HEK293 (cell line): ENCODE measurements at regions not wholly inside any gene's neighbourhood (a gene's known extent, or its start where the extent isn't known, plus 50 kb on each side); places are given as distances from the start of the nearest gene placed in this dataset.

Source experiments
- CTCF ChIA-PET: fragments of 350-600 bp; formaldehyde crosslinking; extraction: SDS; loops from one replicate; lab custom pipeline; 2021; ENCODE audit warnings: antibody characterized with exemption; lab: Yijun Ruan, JAX
- POLR2A ChIA-PET: fragments of 300-600 bp; formaldehyde crosslinking; extraction: SDS; loops from one replicate; lab custom pipeline; 2020; ENCODE audit warnings: antibody characterized with exemption, inconsistent platforms; lab: Yijun Ruan, JAX
- H3K27ac ChIP-seq: fragments of 200-500 bp; sonication (Bioruptor generic); 2 replicates; pipeline ENCODE4 v1.5.1; 2014; ENCODE audit warnings: low read depth, low read length, control low read depth, inconsistent platforms; ENCODE audit errors: extremely low read depth
- H3K36me3 ChIP-seq, 2 experiments: fragments of 200-500 bp in 1 of 2; sonication (Bioruptor generic) in 1 of 2; 1 replicate in 1 of 2; 2 replicates in 1 of 2; pipeline ENCODE4 v1.5.1; 2014 to 2017; ENCODE audit warnings: inconsistent platforms in 2 of 2, low read length in 2 of 2; ENCODE audit not compliant: control insufficient read depth in 2 of 2, insufficient read depth in 1 of 2
- H3K4me1 ChIP-seq: fragments of 200-500 bp; sonication (Bioruptor generic); 2 replicates; pipeline ENCODE4 v1.5.1; 2014; ENCODE audit warnings: mild to moderate bottlenecking, low read length, inconsistent platforms; ENCODE audit not compliant: control insufficient read depth, insufficient read depth
- H3K4me3 ChIP-seq: 2 replicates; pipeline ENCODE4 v1.5.1; 2011; ENCODE audit warnings: low read depth, mild to moderate bottlenecking, control low read depth, low read length, moderate library complexity
- H3K9me3 ChIP-seq: fragments of 200-500 bp; sonication (Bioruptor generic); 2 replicates; pipeline ENCODE4 v1.5.1; 2014; ENCODE audit warnings: low read depth, low read length, inconsistent platforms; ENCODE audit not compliant: control insufficient read depth, insufficient read depth
- SALL2 ChIP-seq: fragments of 450-650 bp; formaldehyde crosslinking; IDR thresholded peaks from 2 replicates; pipeline ENCODE4 v1.5.0; 2017; ENCODE audit warnings: missing biosample characterization, mild to moderate bottlenecking, missing genetic modification characterization, borderline replicate concordance
- TRIM28 ChIP-seq: IDR thresholded peaks from 2 replicates; pipeline ENCODE4 v1.6.1; 2011; ENCODE audit warnings: low read length, control low read depth, borderline replicate concordance
- WT1 ChIP-seq: fragments of 450-650 bp; formaldehyde crosslinking; IDR thresholded peaks from 2 replicates; pipeline ENCODE4 v1.5.1; 2016; ENCODE audit warnings: missing biosample characterization, missing genetic modification characterization
- ZBTB26 ChIP-seq: fragments of 450-650 bp; formaldehyde crosslinking; optimal IDR thresholded peaks from 2 replicates; pipeline ENCODE3; 2016; ENCODE audit warnings: missing biosample characterization, mild to moderate bottlenecking, missing genetic modification characterization
- ZBTB44 ChIP-seq: fragments of 450-650 bp; IDR thresholded peaks from 2 replicates; pipeline ENCODE4 v1.5.1; 2018; ENCODE audit warnings: missing biosample characterization, mild to moderate bottlenecking, missing genetic modification characterization
- ZEB2 ChIP-seq: fragments of 450-650 bp; formaldehyde crosslinking; IDR thresholded peaks from 2 replicates; pipeline ENCODE4 v1.5.1; 2016; ENCODE audit warnings: missing biosample characterization, missing genetic modification characterization
- ZFP41 ChIP-seq: fragments of 450-650 bp; formaldehyde crosslinking; IDR thresholded peaks from 2 replicates; pipeline ENCODE4 v1.5.1; 2016; ENCODE audit warnings: missing biosample characterization, missing genetic modification characterization, borderline replicate concordance
- ZNF121 ChIP-seq: fragments of 450-650 bp; formaldehyde crosslinking; IDR thresholded peaks from 2 replicates; pipeline ENCODE4 v1.5.1; 2016; ENCODE audit warnings: missing biosample characterization, missing genetic modification characterization
- ZNF140 ChIP-seq: fragments of 450-650 bp; formaldehyde crosslinking; IDR thresholded peaks from 2 replicates; pipeline ENCODE4 v1.5.1; 2016; ENCODE audit warnings: missing biosample characterization, missing genetic modification characterization
- ZNF184 ChIP-seq: fragments of 450-650 bp; IDR thresholded peaks from 2 replicates; pipeline ENCODE4 v1.5.1; 2018; ENCODE audit warnings: missing biosample characterization, mild to moderate bottlenecking, missing genetic modification characterization
- ZNF302 ChIP-seq: fragments of 450-650 bp; formaldehyde crosslinking; IDR thresholded peaks from 2 replicates; pipeline ENCODE4 v1.5.1; 2016; ENCODE audit warnings: missing biosample characterization, missing genetic modification characterization, low read depth
- ZNF324 ChIP-seq: fragments of 450-650 bp; formaldehyde crosslinking; IDR thresholded peaks from 2 replicates; pipeline ENCODE4 v1.5.1; 2016; ENCODE audit warnings: missing biosample characterization, missing genetic modification characterization
- ZNF518A ChIP-seq: fragments of 450-650 bp; formaldehyde crosslinking; conservative IDR thresholded peaks from 2 replicates; pipeline ENCODE4 v1.5.1; 2016; ENCODE audit warnings: low read depth, missing biosample characterization, missing genetic modification characterization
- ZNF639 ChIP-seq: fragments of 450-650 bp; formaldehyde crosslinking; IDR thresholded peaks from 2 replicates; pipeline ENCODE4 v1.5.1; 2016; ENCODE audit warnings: missing biosample characterization, missing genetic modification characterization
- ZNF670 ChIP-seq: fragments of 450-650 bp; formaldehyde crosslinking; IDR thresholded peaks from 2 replicates; pipeline ENCODE4 v1.5.1; 2016; ENCODE audit warnings: missing biosample characterization, missing genetic modification characterization, low read depth
- ZNF701 ChIP-seq: fragments of 450-650 bp; formaldehyde crosslinking; IDR thresholded peaks from 2 replicates; pipeline ENCODE4 v1.5.1; 2016; ENCODE audit warnings: missing biosample characterization, missing genetic modification characterization
- ZNF777 ChIP-seq: fragments of 450-650 bp; formaldehyde crosslinking; IDR thresholded peaks from 2 replicates; pipeline ENCODE4 v1.5.1; 2017; ENCODE audit warnings: missing biosample characterization, missing genetic modification characterization, borderline replicate concordance
- ZNF843 ChIP-seq: fragments of 450-650 bp; formaldehyde crosslinking; IDR thresholded peaks from 2 replicates; pipeline ENCODE4 v1.5.1; 2016; ENCODE audit warnings: missing biosample characterization, missing genetic modification characterization

GRCh38 chr5:71972777-71973473 lies 134.3 kb upstream of the MAP1B start:
- Histone ChIP-seq H3K4me3 (no peak overlapping the region), H3K36me3 (no peaks in the 10 kb centered on the region), H3K27ac (no peak overlapping the region), H3K9me3 (no peaks in the 10 kb centered on the region), H3K4me1 (no peaks in the 10 kb centered on the region)
- TF ChIP-seq ZNF324 (tag by site-specific recombination) (no peak), ZNF184 (tag by site-specific recombination) (no peak), ZNF121 (tag by site-specific recombination) (no peak), ZEB2 (tag by site-specific recombination) (no peak), ZNF777 (tag by site-specific recombination) (no peak), TRIM28 (no peak)
- CTCF ChIA-PET = no interaction called here
- POLR2A ChIA-PET = no interaction called here

GRCh38 chr5:71973563-71973962 lies 133.7 kb upstream of the MAP1B start:
- CTCF ChIA-PET = no interaction called here
- POLR2A ChIA-PET = no interaction called here

More at GRCh38 chr5:71973563-71973962, 133.7 kb upstream of the MAP1B start:
- no peak overlapping the region for H3K4me3 ChIP-seq
- no peaks in the 10 kb centered on the region for H3K36me3 ChIP-seq
- TF ChIP-seq ZNF518A (tag by site-specific recombination) (no peak), ZNF670 (tag by site-specific recombination) (no peak), SALL2 (tag by site-specific recombination) (no peak), ZNF639 (no peak), ZFP41 (no peak), ZNF701 (no peak), ZBTB26 (tag by site-specific recombination) (no peak), ZNF140 (tag by site-specific recombination) (no peak), WT1 (tag by site-specific recombination) (no peak), ZNF843 (tag by site-specific recombination) (no peak), ZBTB44 (tag by site-specific recombination) (no peak), ZNF302 (no peak)
- no peaks in the 10 kb centered on the region for H3K4me1 ChIP-seq
- H3K9me3 ChIP-seq = no peaks in the 10 kb centered on the region
- no peak overlapping the region for H3K27ac ChIP-seq
